IMR-90 (cell line): ENCODE measurements at regions not wholly inside any gene's neighbourhood (a gene's known extent, or its start where the extent isn't known, plus 50 kb on each side); places are given as distances from the start of the nearest gene placed in this dataset.

Experiments used
- ATAC-seq: fragments of 200-7000 bp; cut with Tn5 transposase; 2 replicates; pipeline ENCODE4 v1.9.1; 2020; ENCODE audit warnings: low read depth, mild to moderate bottlenecking, moderate library complexity
- BruUV-seq: library from RNA; stranded (reverse); fragments of 400-500 nt; replicated peaks from 2 replicates; lab custom pipeline; 2021; lab: Mats Ljungman, UMichigan
- CTCF ChIA-PET: fragments of 300-600 bp; formaldehyde crosslinking; extraction: SDS; loops from one replicate; lab custom pipeline; 2021; ENCODE audit warnings: antibody characterized with exemption; lab: Yijun Ruan, JAX
- POLR2A ChIA-PET: fragments of 300-600 bp; sonication (Branson Sonifier 250); formaldehyde crosslinking; loops from one replicate; lab custom pipeline; 2022; ENCODE audit warnings: antibody characterized with exemption; ENCODE audit not compliant: unreplicated experiment; lab: Charles Lee
- DNase-seq: peaks from one replicate; pipeline ENCODE4 v3.0.0; 2013
- H2AFZ ChIP-seq: replicated peaks from 2 replicates; pipeline ENCODE3; 2013; ENCODE audit warnings: low read length, mild to moderate bottlenecking; ENCODE audit not compliant: poor library complexity
- H2AK5ac ChIP-seq: 2 replicates; pipeline ENCODE4 v1.6.1; 2013; ENCODE audit warnings: low read depth, low read length, inconsistent platforms
- H2AK9ac ChIP-seq: replicated peaks from 2 replicates; pipeline ENCODE3; 2013; ENCODE audit warnings: mild to moderate bottlenecking, low read depth, low read length, moderate library complexity; ENCODE audit not compliant: poor library complexity
- H2BK120ac ChIP-seq: 2 replicates; pipeline ENCODE4 v1.6.1; 2013; ENCODE audit warnings: low read depth, low read length, inconsistent platforms
- H2BK15ac ChIP-seq: 3 replicates; pipeline ENCODE4 v1.6.1; 2013; ENCODE audit warnings: low read depth, low read length, inconsistent platforms
- H2BK20ac ChIP-seq: 2 replicates; pipeline ENCODE4 v1.6.1; 2013; ENCODE audit warnings: low read depth, mild to moderate bottlenecking, inconsistent platforms, low read length, moderate library complexity
- H2BK5ac ChIP-seq: 2 replicates; pipeline ENCODE4 v1.6.1; 2013; ENCODE audit warnings: mild to moderate bottlenecking, low read depth, low read length, inconsistent platforms; ENCODE audit not compliant: poor library complexity, severe bottlenecking
- H3K14ac ChIP-seq: replicated peaks from 2 replicates; pipeline ENCODE4 v1.6.1; 2013; ENCODE audit warnings: low read depth, low read length, inconsistent platforms
- H3K18ac ChIP-seq: 2 replicates; pipeline ENCODE4 v1.6.1; 2013; ENCODE audit warnings: low read depth, low read length, control low read depth
- H3K23ac ChIP-seq: 2 replicates; pipeline ENCODE4 v1.6.1; 2013; ENCODE audit warnings: low read depth, low read length, inconsistent platforms
- H3K27ac ChIP-seq: 2 replicates; pipeline ENCODE4 v1.5.1; 2013; ENCODE audit warnings: mild to moderate bottlenecking, control low read depth, low read length; ENCODE audit not compliant: insufficient read depth
- H3K27me3 ChIP-seq: 2 replicates; pipeline ENCODE4 v1.6.1; 2013; ENCODE audit warnings: low read length; ENCODE audit not compliant: control insufficient read depth, insufficient read depth
- H3K36me3 ChIP-seq: 2 replicates; pipeline ENCODE4 v1.6.1; 2013; ENCODE audit warnings: low read length, mixed read lengths; ENCODE audit not compliant: control insufficient read depth, insufficient read depth
- H3K4ac ChIP-seq: 2 replicates; pipeline ENCODE4 v1.6.1; 2013; ENCODE audit warnings: low read depth, low read length, inconsistent platforms
- H3K4me1 ChIP-seq: 2 replicates; pipeline ENCODE4 v1.6.1; 2013; ENCODE audit warnings: low read length, mixed read lengths; ENCODE audit not compliant: control insufficient read depth, insufficient read depth
- H3K4me2 ChIP-seq: 2 replicates; pipeline ENCODE4 v1.6.1; 2013; ENCODE audit warnings: low read depth, mild to moderate bottlenecking, control low read depth, low read length, moderate library complexity
- H3K4me3 ChIP-seq: 2 replicates; pipeline ENCODE4 v1.5.1; 2013; ENCODE audit warnings: low read depth, mild to moderate bottlenecking, control low read depth, low read length, moderate library complexity; ENCODE audit not compliant: insufficient read depth
- H3K56ac ChIP-seq: 2 replicates; pipeline ENCODE4 v1.6.1; 2013; ENCODE audit warnings: low read length, inconsistent platforms; ENCODE audit not compliant: insufficient read depth; ENCODE audit errors: extremely low read depth
- H3K79me1 ChIP-seq, 2 experiments: 2 replicates each; pipeline ENCODE4 v1.6.1; 2013; ENCODE audit warnings: low read length in 2 of 2, inconsistent platforms in 1 of 2, low read depth in 1 of 2
- H3K9ac ChIP-seq: 2 replicates; pipeline ENCODE4 v1.6.1; 2013; ENCODE audit warnings: low read depth, low read length, control low read depth
- H3K9me1 ChIP-seq: 2 replicates; pipeline ENCODE4 v1.6.1; 2013; ENCODE audit warnings: low read length, inconsistent platforms; ENCODE audit not compliant: insufficient read depth
- H3K9me3 ChIP-seq: 2 replicates; pipeline ENCODE4 v1.6.1; 2013; ENCODE audit warnings: low read length; ENCODE audit not compliant: control insufficient read depth, insufficient read depth
- H4K20me1 ChIP-seq: 2 replicates; pipeline ENCODE4 v1.6.1; 2013; ENCODE audit warnings: low read length, inconsistent platforms; ENCODE audit not compliant: insufficient read depth
- H4K5ac ChIP-seq: 2 replicates; pipeline ENCODE4 v1.6.1; 2013; ENCODE audit warnings: mild to moderate bottlenecking, low read depth, low read length, control low read depth
- H4K8ac ChIP-seq, 2 experiments: 2 replicates each; pipeline ENCODE4 v1.6.1; 2013; ENCODE audit warnings: low read depth in 2 of 2, low read length in 2 of 2, control low read depth in 1 of 2, inconsistent platforms in 1 of 2
- H4K91ac ChIP-seq: 2 replicates; pipeline ENCODE4 v1.6.1; 2013; ENCODE audit warnings: low read depth, low read length, inconsistent platforms; ENCODE audit not compliant: insufficient read depth
- FOS ChIP-seq: fragments of 150-350 bp; IDR thresholded peaks from 2 replicates; pipeline ENCODE4 v1.6.1; 2016; ENCODE audit warnings: low read depth, low read length
- POLR2A ChIP-seq: IDR thresholded peaks from 2 replicates; pipeline ENCODE4 v1.6.1; 2012; ENCODE audit warnings: mild to moderate bottlenecking, low read depth, low read length
- RFX5 ChIP-seq: IDR thresholded peaks from 2 replicates; pipeline ENCODE4 v1.8.0; 2012; ENCODE audit warnings: low read depth, mild to moderate bottlenecking, low read length, moderate library complexity
- WGBS, 2 experiments: methylation state at CpG; one replicate each; pipeline versions ENCODE4 v1.1.5 to v1.1.7; 2013; ENCODE audit warnings: missing lambda C conversion rate in 2 of 2; ENCODE audit not compliant: insufficient read length in 1 of 2; ENCODE audit errors: extremely low coverage in 2 of 2; 5-methylcytosine and 5-hydroxymethylcytosine counted together
- dilution Hi-C: fragments of 300-500 bp; cut with HindIII; formaldehyde crosslinking; loops from one replicate; pipeline ENCODE4 v1.14.3; 2018; ENCODE audit warnings: low sequenced_read_pairs; ENCODE audit not compliant: unreplicated experiment
- in situ Hi-C: fragments of 300-500 bp; cut with MboI; formaldehyde crosslinking; loops from 3 replicates; pipeline ENCODE4 v1.14.3; 2019; ENCODE audit warnings: low sequenced_read_pairs, inconsistent platforms, mixed read lengths
- intact Hi-C: fragments of 100-400 bp; cut with micrococcal nuclease; formaldehyde crosslinking; loops from 2 replicates; pipeline ENCODE4 v1.10.0; 2022
- TF ChIP-seq, protein P1 (sequence below): fragments of 150-350 bp; IDR thresholded peaks from 2 replicates; pipeline ENCODE4 v1.6.1; 2017; ENCODE audit warnings: mild to moderate bottlenecking, antibody characterized with exemption, low read length, low read depth

- POLR2A ChIA-PET, result no interaction called here
- no peak overlapping the region for H3K4ac ChIP-seq
- no peak overlapping the region for H3K4me3 ChIP-seq
- in situ Hi-C loops (no loop called here), dilution Hi-C loops (no loop called here), intact Hi-C loops (no loop called here)
- no peak overlapping the region for H3K14ac ChIP-seq
- H2AK5ac ChIP-seq, result no peak overlapping the region
- no peak for ATAC-seq
- DNase-seq, result no peak
- no peak overlapping the region for H2AFZ ChIP-seq
- H3K4me1 ChIP-seq, result no peaks in the 10 kb centered on the region
- no peak overlapping the region for H3K9ac ChIP-seq
- WGBS, 2 experiments, result no CpG with 5 or more reads among the region's 5 CpGs
- H2BK15ac ChIP-seq, result no peak overlapping the region
- H3K27me3 ChIP-seq, result peaks cover 29% of the 10 kb centered on the region
- no TSS peak for BruUV-seq
- H3K18ac ChIP-seq, result no peak overlapping the region
- no peak for TF ChIP-seq RFX5
- TF ChIP-seq, protein P1, sequence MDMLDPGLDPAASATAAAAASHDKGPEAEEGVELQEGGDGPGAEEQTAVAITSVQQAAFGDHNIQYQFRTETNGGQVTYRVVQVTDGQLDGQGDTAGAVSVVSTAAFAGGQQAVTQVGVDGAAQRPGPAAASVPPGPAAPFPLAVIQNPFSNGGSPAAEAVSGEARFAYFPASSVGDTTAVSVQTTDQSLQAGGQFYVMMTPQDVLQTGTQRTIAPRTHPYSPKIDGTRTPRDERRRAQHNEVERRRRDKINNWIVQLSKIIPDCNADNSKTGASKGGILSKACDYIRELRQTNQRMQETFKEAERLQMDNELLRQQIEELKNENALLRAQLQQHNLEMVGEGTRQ, result no peak
- TF ChIP-seq POLR2A, result no peak
- no peak for TF ChIP-seq FOS
- no peak overlapping the region for H4K91ac ChIP-seq
- H4K20me1 ChIP-seq, result no peaks in the 10 kb centered on the region
- H4K8ac ChIP-seq, result no peak overlapping the region
- no peak overlapping the region for H3K4me2 ChIP-seq
- H3K23ac ChIP-seq, result no peak overlapping the region
- CTCF ChIA-PET, result no interaction called here
- no peaks in the 10 kb centered on the region for H3K79me1 ChIP-seq
- H3K9me3 ChIP-seq, result no peaks in the 10 kb centered on the region
- no peaks in the 10 kb centered on the region for H3K9me1 ChIP-seq
- H2AK9ac ChIP-seq, result no peak overlapping the region
- no peak overlapping the region for H3K27ac ChIP-seq
- no peak overlapping the region for H2BK20ac ChIP-seq
- no peak overlapping the region for H2BK120ac ChIP-seq
- H2BK5ac ChIP-seq, result no peak overlapping the region
- H3K56ac ChIP-seq, result no peak overlapping the region
- no peaks in the 10 kb centered on the region for H3K36me3 ChIP-seq
- H4K5ac ChIP-seq, result no peak overlapping the region
Measured at GRCh38 chr4:37757121-37757520, 69.4 kb upstream of the PGM2 start.
